SU-DHL-6 (cell line): ENCODE measurements at regions not wholly inside any gene's neighbourhood (a gene's known extent, or its start where the extent isn't known, plus 50 kb on each side); places are given as distances from the start of the nearest gene placed in this dataset.

ENCODE experiments used
- CTCF ChIP-seq: fragments of 200-600 bp; sonication (generic); IDR thresholded peaks from one replicate; pipeline ENCODE4 v1.5.1; 2017; ENCODE audit warnings: antibody characterized with exemption, mild to moderate bottlenecking, low read length, moderate library complexity; ENCODE audit not compliant: insufficient read depth, poor library complexity, severe bottlenecking
- EZH2phosphoT487 ChIP-seq: fragments of 200-600 bp; sonication (generic), shearing (Covaris generic); conservative IDR thresholded peaks from 2 replicates; pipeline ENCODE4 v1.6.1; 2018; ENCODE audit warnings: mild to moderate bottlenecking, antibody characterized with exemption, low read length, moderate library complexity, mixed read lengths

- TF ChIP-seq CTCF, result no peak
- TF ChIP-seq EZH2phosphoT487, result no peak
Measured at GRCh38 chr9:71253011-71253410, 131.6 kb upstream of the TRPM3 start.
